CD4-positive, alpha-beta T cell treated with Interleukin-2 at 100 ng/mL for 4 hours (primary cell): ENCODE measurements at regions not wholly inside any gene's neighbourhood (a gene's known extent, or its start where the extent isn't known, plus 50 kb on each side); places are given as distances from the start of the nearest gene placed in this dataset.

Experiments
- DNase-seq: peaks from one replicate; pipeline ENCODE4 v3.0.0-alpha.2; 2020; ENCODE audit warnings: low spot score

DNA sequence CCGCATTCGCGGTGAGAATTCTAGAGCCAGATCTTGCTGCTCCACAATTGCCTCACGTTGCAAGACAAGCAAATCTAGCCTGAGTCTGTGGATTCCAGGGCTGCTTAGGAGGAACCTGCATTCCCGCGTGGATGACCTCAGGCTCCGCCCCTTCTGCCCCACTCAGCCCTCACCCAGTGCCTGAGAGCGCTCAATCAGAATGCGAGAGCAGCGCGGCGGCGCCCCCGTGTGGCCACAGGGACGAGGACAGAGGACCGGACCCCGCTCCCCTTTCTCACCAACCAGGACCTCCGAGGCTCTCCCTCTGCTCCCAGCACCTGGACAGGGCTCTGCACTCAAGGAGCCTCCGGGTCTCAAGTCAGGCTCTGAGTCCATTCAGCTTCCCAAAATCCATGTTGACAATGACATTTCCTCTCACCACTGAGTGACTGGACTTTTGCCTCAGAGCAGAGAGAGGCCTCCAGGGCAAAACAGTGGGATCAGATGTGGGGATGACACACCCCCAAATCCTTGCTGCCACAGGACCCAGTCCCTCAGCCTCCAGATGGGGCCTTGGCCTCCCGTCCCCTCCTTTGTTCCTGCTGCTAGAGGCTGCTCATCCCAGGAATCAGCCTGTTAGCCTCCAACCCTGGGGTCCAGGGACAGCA lies 52.0 kb downstream of the RPP21 start:
- peak; percentile 84 for DNase-seq

GRCh38 chr6:30397697-30398096 lies 52.7 kb downstream of the RPP21 start:
- no peak for DNase-seq

- no peak for DNase-seq
Measured at GRCh38 chr6:30399390-30400058, 54.6 kb downstream of the RPP21 start.

GRCh38 chr6:30405934-30406333 lies 61.0 kb downstream of the RPP21 start:
- no peak for DNase-seq

GRCh38 chr6:30409184-30409583 lies 64.2 kb downstream of the RPP21 start:
- no peak for DNase-seq

- DNase-seq, result peak; percentile 72
Measured at GRCh38 chr6:30411515-30412207, 66.7 kb downstream of the RPP21 start.

- DNase-seq, result no peak
Measured at GRCh38 chr6:30418448-30418847, 70.9 kb upstream of the HLA-E start.

DNA sequence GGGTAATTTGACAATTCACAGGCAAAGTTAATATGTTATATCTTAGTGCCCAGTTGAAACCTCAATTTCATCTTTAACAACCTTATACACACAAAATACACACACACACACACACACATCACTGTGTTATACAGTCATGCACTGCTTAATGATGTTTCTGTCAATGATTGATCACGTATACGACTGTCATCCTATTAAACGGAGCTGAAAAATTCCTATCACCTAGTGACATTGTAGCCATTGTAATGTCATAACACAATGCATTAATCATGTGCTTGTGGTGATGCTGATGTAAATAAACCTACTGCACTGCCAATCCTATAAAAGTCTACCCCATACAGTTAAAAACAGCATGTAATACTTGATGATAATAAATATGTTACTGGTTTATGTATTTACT lies 64.8 kb upstream of the HLA-E start:
- no peak for DNase-seq
